SJCRH30 (cell line): ENCODE measurements at regions not wholly inside any gene's neighbourhood (a gene's known extent, or its start where the extent isn't known, plus 50 kb on each side); places are given as distances from the start of the nearest gene placed in this dataset.

Source experiments
- DNase-seq, 2 experiments: peaks; one replicate each; pipeline ENCODE4 v3.0.0-alpha.2; 2015 to 2020
- H3K27ac ChIP-seq: fragments of 250-450 bp; sonication (Bioruptor Pico); 2 replicates; pipeline ENCODE4 v1.5.1; 2020; ENCODE audit warnings: mild to moderate bottlenecking, moderate library complexity
- H3K27me3 ChIP-seq: fragments of 250-450 bp; sonication (Bioruptor Pico); 2 replicates; pipeline ENCODE4 v1.5.1; 2020; ENCODE audit warnings: mild to moderate bottlenecking, moderate library complexity
- H3K36me3 ChIP-seq: fragments of 250-450 bp; sonication (Bioruptor Pico); 2 replicates; pipeline ENCODE4 v1.5.1; 2020; ENCODE audit warnings: mild to moderate bottlenecking, moderate library complexity
- H3K4me1 ChIP-seq: fragments of 250-450 bp; sonication (Bioruptor Pico); 2 replicates; pipeline ENCODE4 v1.5.1; 2020; ENCODE audit warnings: mild to moderate bottlenecking, moderate library complexity
- H3K4me3 ChIP-seq: fragments of 250-450 bp; sonication (Bioruptor Pico); 2 replicates; pipeline ENCODE4 v1.5.1; 2020; ENCODE audit warnings: mild to moderate bottlenecking, moderate library complexity
- H3K9me3 ChIP-seq: fragments of 250-450 bp; sonication (Bioruptor Pico); replicated peaks from 2 replicates; pipeline ENCODE4 v1.5.1; 2020; ENCODE audit warnings: mild to moderate bottlenecking, moderate library complexity

- H3K36me3 ChIP-seq = no peaks in the 10 kb centered on the region
- peak; percentile 69 to 85 for DNase-seq
- H3K27ac ChIP-seq = no peak overlapping the region
These were observed 51.5 kb upstream of the LRRC32 start for GRCh38 chr11:76721755-76722677.

GRCh38 chr11:76723142-76723541 lies 52.6 kb upstream of the LRRC32 start:
- no peak for DNase-seq
- H3K36me3 ChIP-seq = no peaks in the 10 kb centered on the region
- H3K4me3 ChIP-seq = no peak overlapping the region
- no peaks in the 10 kb centered on the region for H3K9me3 ChIP-seq
- no peaks in the 10 kb centered on the region for H3K4me1 ChIP-seq
- no peaks in the 10 kb centered on the region for H3K27me3 ChIP-seq
- H3K27ac ChIP-seq = no peak overlapping the region

More at GRCh38 chr11:76721755-76722677, 51.5 kb upstream of the LRRC32 start:
- H3K27me3 ChIP-seq = no peaks in the 10 kb centered on the region
- H3K4me1 ChIP-seq = no peaks in the 10 kb centered on the region
- no peaks in the 10 kb centered on the region for H3K9me3 ChIP-seq
- H3K4me3 ChIP-seq = no peak overlapping the region

- H3K27ac ChIP-seq = no peak overlapping the region
- no peaks in the 10 kb centered on the region for H3K27me3 ChIP-seq
- DNase-seq = no peak
These were observed 53.0 kb upstream of the LRRC32 start for GRCh38 chr11:76723548-76723947.

GRCh38 chr11:76724171-76724768 lies 53.7 kb upstream of the LRRC32 start:
- peak; percentile 28 to 52 for DNase-seq
- Histone ChIP-seq H3K27ac (no peak overlapping the region), H3K9me3 (no peaks in the 10 kb centered on the region), H3K36me3 (no peaks in the 10 kb centered on the region), H3K27me3 (no peaks in the 10 kb centered on the region), H3K4me3 (no peak overlapping the region), H3K4me1 (no peaks in the 10 kb centered on the region)

More at GRCh38 chr11:76723548-76723947, 53.0 kb upstream of the LRRC32 start:
- Histone ChIP-seq H3K4me1 (no peaks in the 10 kb centered on the region), H3K4me3 (no peak overlapping the region), H3K9me3 (no peaks in the 10 kb centered on the region), H3K36me3 (no peaks in the 10 kb centered on the region)

- Histone ChIP-seq H3K4me3 (no peak overlapping the region), H3K27me3 (no peaks in the 10 kb centered on the region), H3K4me1 (no peaks in the 10 kb centered on the region), H3K36me3 (no peaks in the 10 kb centered on the region), H3K27ac (no peak overlapping the region), H3K9me3 (no peaks in the 10 kb centered on the region)
- no peak for DNase-seq
These were observed 54.9 kb upstream of the TSKU start for GRCh38 chr11:76728227-76728626.

GRCh38 chr11:76728778-76729177 lies 54.4 kb upstream of the TSKU start:
- H3K27me3 ChIP-seq = no peaks in the 10 kb centered on the region
- no peaks in the 10 kb centered on the region for H3K4me1 ChIP-seq
- H3K27ac ChIP-seq = no peak overlapping the region
- no peaks in the 10 kb centered on the region for H3K9me3 ChIP-seq
- H3K36me3 ChIP-seq = no peaks in the 10 kb centered on the region
- H3K4me3 ChIP-seq = no peak overlapping the region
- no peak for DNase-seq

- no peaks in the 10 kb centered on the region for H3K4me1 ChIP-seq
- no peak overlapping the region for H3K27ac ChIP-seq
- no peak for DNase-seq
- no peaks in the 10 kb centered on the region for H3K27me3 ChIP-seq
- H3K36me3 ChIP-seq = no peaks in the 10 kb centered on the region
- H3K4me3 ChIP-seq = no peak overlapping the region
- no peaks in the 10 kb centered on the region for H3K9me3 ChIP-seq
These were observed 53.9 kb upstream of the TSKU start for GRCh38 chr11:76729214-76729613.

GRCh38 chr11:76730887-76731565 lies 52.1 kb upstream of the TSKU start:
- Histone ChIP-seq H3K9me3 (no peaks in the 10 kb centered on the region), H3K4me1 (no peaks in the 10 kb centered on the region), H3K27ac (no peak overlapping the region), H3K36me3 (no peaks in the 10 kb centered on the region), H3K27me3 (no peaks in the 10 kb centered on the region), H3K4me3 (no peak overlapping the region)
- DNase-seq = no peak

- no peaks in the 10 kb centered on the region for H3K36me3 ChIP-seq
- no peaks in the 10 kb centered on the region for H3K27me3 ChIP-seq
- H3K4me3 ChIP-seq = no peak overlapping the region
- no peaks in the 10 kb centered on the region for H3K4me1 ChIP-seq
- H3K27ac ChIP-seq = no peak overlapping the region
- DNase-seq = no peak
- H3K9me3 ChIP-seq = no peaks in the 10 kb centered on the region
These were observed 50.5 kb upstream of the TSKU start for GRCh38 chr11:76732643-76733042.
